NCI-H446 treated with DMSO at 0.1 percent for 48 hours (cell line): ENCODE measurements at regions not wholly inside any gene's neighbourhood (a gene's known extent, or its start where the extent isn't known, plus 50 kb on each side); places are given as distances from the start of the nearest gene placed in this dataset.

Source experiments
- DNase-seq: peaks from one replicate; lab custom pipeline; 2025; lab: John Stamatoyannopoulos, UW

DNA sequence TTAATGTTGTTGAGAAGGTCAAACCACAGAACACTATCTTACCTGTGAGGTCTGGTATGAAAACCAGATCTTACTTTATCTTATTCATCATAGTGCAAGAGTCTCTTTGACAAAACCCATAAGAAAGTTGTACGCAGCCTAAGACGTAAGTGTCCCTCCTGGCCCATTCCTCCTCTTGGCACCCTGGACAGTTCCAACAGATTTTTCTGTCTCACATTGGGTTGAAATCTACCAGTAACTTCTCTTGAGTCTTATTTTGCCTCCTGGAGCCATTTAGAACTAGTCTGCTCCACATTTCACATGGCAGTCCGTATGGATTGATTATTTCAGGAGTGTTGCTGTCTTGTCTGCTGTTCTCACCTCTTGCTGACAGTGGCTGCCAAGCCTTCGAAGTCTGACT, 498.4 kb downstream of the PDCD6IP start:
- DNase-seq = no peak

GRCh38 chr3:34298653-34299052, 500.2 kb downstream of the PDCD6IP start:
- no peak for DNase-seq

DNA sequence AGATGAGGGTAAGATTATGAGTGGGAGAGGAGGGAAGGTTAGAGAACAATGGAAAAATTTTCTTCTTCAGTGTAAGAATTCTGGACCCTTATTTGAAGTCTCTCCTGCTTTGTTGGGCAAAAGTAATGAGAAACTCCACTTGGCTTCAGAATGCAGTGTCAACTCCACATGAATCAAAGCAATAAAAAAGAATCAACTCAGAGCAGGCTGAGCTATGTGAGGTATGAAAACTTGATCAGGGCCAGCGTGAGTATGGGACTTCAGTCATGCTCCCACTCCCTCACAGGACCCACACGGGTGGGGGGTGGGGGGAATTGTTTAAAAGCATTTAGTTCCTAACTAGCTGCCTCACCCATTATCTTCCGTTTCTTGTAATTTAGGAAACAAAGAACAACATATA, 502.2 kb downstream of the PDCD6IP start:
- DNase-seq = no peak

DNA sequence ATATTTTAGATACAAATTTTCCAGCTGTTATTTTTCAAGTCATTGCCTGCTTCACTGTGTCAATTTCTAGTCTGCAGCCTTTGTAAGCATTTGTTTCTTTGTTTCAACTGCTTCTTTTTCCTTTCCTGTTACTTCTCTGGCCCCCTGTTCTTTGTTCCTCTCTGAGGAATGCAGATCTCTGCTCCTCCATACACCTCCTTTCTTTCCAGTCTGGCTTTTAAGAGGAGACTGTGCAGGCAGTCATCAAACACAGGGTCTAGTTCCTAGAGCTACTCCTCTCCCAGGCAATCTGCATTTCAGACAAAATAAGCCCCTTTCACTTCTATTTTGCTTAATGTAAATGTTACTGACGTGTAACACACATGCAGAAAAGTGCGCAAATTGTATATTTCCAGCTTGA, 502.9 kb downstream of the PDCD6IP start:
- DNase-seq = no peak

- DNase-seq = no peak
Observed at GRCh38 chr3:34305266-34305665, 506.8 kb downstream of the PDCD6IP start.

- DNase-seq = no peak
Observed at GRCh38 chr3:34312684-34313083, 514.3 kb downstream of the PDCD6IP start.

GRCh38 chr3:34319881-34320280, 521.5 kb downstream of the PDCD6IP start:
- DNase-seq = no peak

DNA sequence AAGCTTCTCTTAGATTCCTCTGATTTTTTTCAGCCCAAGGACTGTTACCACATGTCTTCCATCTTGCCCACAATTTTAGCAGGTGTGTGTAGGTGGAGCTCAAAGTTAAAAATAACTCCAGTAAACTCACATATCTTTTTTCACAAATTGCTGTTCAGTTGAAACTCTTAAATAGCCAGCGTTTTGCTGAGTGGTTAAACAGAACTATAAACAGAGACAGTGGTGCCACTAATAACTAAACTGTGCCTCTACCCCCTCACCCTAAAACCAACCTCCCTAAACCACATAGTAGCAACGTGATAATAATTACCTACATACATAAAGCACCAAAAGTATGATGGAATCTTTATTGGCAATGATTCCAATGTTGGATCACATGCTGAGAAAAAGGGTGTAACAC, 525.1 kb downstream of the PDCD6IP start:
- DNase-seq = no peak

GRCh38 chr3:34346656-34347055, 548.2 kb downstream of the PDCD6IP start:
- DNase-seq = no peak

- no peak for DNase-seq
Observed at GRCh38 chr3:34351882-34352777, 553.7 kb downstream of the PDCD6IP start.

DNA sequence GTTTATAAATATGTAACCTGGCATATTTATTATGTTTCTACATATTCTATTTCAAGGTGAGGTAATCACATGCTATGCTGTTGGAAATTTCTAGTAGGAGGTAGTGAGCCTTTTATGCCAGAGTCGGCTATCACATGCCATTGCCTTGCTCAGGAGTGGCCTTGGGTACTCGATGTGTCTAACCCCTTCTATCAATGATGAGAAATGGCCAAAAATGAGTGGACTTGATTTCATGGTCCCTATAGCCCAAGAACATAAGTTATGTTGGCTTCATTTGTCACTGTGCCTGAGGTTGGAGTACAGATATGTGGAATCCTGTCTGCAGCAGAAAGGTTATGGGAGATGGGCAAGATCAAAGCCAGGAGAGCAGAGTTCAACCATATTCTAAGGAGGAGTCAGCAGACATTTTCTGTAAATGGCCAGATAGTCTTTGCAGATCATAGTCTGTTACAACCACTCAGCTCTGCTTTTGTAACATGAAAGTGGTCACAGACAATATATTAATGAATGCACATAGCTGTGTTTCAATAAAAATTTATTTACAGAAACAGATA, 554.4 kb downstream of the PDCD6IP start:
- DNase-seq = no peak

DNA sequence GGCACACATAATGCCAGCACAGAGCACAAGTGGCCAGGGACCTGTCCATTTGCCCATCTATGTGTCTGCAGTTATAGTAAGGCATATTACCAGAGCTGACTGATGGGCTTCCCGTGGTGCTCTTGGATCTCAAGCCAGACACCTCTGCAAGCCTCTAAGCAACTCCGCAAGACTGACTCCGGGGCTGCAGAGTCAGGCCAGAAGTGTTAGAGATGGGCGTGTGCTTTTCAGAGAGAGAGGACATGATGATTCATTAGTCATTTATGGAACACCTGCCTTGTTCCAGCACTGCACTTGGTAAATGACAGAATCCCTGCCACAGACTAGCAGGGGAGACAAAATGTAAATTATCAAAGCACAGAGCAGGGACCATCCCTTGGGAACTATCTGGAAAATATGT, 559.0 kb downstream of the PDCD6IP start:
- no peak for DNase-seq

GRCh38 chr3:34359064-34359463, 560.6 kb downstream of the PDCD6IP start:
- DNase-seq = no peak

GRCh38 chr3:34360713-34361112, 562.3 kb downstream of the PDCD6IP start:
- DNase-seq = no peak

GRCh38 chr3:34361921-34362320, 563.5 kb downstream of the PDCD6IP start:
- DNase-seq = no peak

GRCh38 chr3:34362910-34363309, 564.5 kb downstream of the PDCD6IP start:
- no peak for DNase-seq

DNA sequence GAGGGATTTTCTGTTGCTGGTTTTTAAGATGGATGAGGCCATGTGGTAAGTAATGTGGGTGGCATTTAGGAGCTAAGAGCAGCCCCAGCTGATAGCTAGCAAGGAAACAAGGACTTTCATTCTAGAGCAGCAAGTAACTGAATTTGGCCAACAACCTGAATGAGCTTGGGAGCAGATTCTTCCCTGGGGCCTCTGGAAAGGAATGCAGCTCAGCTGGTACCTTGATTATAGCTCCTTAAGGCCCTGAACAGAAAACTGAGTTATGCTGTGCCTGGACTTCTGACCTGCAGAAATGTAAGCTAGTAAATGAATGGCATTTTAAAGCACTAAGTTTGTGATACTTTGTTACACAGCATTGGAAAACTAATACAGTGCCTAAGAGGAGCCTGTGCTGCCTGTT, 565.5 kb downstream of the PDCD6IP start:
- no peak for DNase-seq

GRCh38 chr3:34364335-34364734, 565.9 kb downstream of the PDCD6IP start:
- DNase-seq = peak; percentile 44

DNA sequence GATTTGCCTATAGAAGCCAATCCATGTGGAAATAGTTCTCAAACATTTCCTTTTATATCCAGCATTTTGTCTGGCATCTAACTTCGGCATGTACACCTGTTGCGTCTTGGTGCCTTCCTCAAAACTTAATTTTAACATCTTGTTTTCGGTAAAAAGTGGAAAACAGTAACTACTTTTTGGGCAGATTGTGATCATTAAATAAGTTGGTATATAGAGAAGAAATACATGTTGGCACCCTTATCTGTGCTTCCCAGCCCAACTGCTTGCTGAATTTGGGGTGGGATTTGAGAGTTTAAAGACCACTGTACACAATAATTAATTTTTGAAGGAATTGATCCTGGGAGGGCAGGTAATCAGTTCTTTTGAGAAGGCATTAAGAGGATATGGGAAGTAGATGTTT, 566.8 kb downstream of the PDCD6IP start:
- DNase-seq = no peak

DNA sequence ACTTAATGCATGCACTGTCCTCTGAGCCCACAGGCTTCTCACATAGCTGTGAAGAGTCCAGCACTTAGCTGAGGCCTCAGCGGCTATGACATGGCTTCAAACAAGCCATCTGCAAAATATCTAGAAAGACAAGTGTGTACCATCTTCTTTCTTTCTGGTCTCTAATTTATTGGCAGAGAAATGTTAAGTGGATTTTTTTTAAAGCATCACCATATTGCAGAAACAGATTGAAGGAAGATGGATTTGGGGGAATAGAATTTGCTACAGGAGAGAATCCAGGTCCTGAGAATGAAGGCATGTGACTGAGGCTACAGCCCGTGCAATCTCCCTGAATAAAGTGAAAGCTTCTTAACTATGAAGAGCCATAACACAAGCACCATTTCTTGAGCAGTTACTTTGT, 567.3 kb downstream of the PDCD6IP start:
- no peak for DNase-seq

DNA sequence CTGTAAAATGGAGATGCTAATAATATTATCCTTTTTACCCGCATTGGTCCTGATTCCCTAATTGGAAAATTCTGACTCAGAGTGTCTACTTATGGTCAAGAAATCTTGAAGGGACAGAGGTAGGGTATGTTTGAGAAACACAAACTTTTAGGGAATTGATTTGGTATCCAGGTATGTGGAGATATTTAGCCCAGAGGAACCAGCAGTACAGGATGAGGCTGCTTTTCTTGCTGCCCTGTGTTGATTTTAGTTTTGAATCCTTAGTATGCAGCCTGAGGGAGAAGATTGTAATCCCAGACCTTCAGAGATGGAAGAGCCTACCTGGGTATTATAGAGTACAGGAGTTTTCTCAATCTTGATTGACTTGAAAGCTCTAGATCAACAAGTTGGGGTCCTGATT, 569.1 kb downstream of the PDCD6IP start:
- DNase-seq = no peak

DNA sequence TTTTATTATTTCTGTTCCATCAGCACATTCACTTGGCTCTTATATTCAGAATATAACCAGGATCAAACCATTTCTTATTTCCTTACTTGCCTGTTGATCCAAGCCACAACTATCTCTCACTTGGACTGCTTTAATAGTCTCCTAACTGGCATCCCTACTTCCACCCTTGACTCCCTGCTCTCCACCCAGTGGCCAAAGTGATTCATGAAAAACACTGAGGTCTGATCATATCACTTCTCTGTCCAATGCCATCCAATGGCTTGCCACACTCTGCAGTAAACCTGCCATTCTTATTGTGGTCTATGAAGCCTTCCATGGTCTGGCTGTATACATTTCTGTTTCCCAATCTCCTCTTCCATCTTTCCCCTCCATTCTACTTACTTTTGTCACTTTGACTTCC, 576.1 kb downstream of the PDCD6IP start:
- no peak for DNase-seq

DNA sequence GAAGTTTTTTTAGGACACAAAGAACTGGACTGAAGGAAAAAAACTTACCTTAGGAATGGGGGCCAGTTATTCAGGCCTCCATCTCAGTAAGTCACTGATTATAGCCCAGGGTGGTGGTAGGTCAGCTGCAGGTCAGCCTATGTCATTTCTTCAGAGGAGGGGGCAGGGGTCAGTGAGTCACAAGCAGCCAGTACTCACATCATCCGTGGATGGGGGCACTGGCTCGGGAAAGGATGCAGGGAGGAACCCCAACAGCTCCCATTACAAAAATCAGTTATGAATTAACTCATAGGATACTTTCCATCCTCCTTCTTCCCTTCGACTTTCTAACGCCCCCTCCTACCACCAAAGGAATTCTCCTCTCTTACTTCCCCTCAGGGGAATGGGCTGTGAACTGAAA, 578.3 kb downstream of the PDCD6IP start:
- DNase-seq = no peak

DNA sequence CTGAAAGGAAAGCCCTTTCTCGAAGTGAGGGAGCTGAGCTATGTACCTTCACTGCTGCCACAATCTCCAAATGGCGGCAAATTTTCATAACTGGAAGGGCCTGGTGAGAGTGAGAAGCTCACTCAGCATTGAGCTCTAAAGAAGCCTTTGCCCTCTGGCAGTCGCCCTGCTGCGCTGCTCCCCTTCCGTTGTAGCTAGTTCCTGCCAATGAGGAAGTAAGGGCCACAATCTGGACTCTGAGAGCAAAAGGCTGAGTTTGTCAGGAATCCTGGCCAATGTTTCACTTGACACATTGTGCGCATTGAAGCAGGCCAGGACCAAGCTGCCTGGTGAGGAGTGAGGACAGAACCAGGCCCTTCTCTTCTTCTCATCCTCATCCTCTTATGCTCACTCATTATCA, 579.5 kb downstream of the PDCD6IP start:
- no peak for DNase-seq
